Liver (tissue), 8 donors: ENCODE measurements at regions not wholly inside any gene's neighbourhood (a gene's known extent, or its start where the extent isn't known, plus 50 kb on each side); places are given as distances from the start of the nearest gene placed in this dataset.

Experiments used
- DNase-seq: peaks from one replicate; pipeline ENCODE4 v3.0.0-alpha.2; 2017; ENCODE audit warnings: low spot score
- H3K27ac ChIP-seq, 2 donors: one replicate each; pipeline ENCODE4 v1.7.0; 2013; ENCODE audit warnings: inconsistent platforms in 2 of 2, low read length in 2 of 2, control low read depth in 1 of 2, low read depth in 1 of 2, mild to moderate bottlenecking in 1 of 2
- H3K27me3 ChIP-seq, 4 donors: one replicate each; pipeline versions ENCODE4 v1.6.1 to v1.7.0; 2013; ENCODE audit warnings: low read length in 3 of 4, inconsistent platforms in 1 of 4, mild to moderate bottlenecking in 1 of 4, moderate library complexity in 1 of 4; ENCODE audit not compliant: control insufficient read depth in 4 of 4, insufficient read depth in 4 of 4
- H3K36me3 ChIP-seq, 4 donors: one replicate each; pipeline versions ENCODE4 v1.6.1 to v1.7.0; 2013; ENCODE audit warnings: low read length in 3 of 4, mild to moderate bottlenecking in 3 of 4, low read depth in 1 of 4, moderate library complexity in 1 of 4; ENCODE audit not compliant: control insufficient read depth in 4 of 4, insufficient read depth in 3 of 4
- H3K4me1 ChIP-seq, 4 donors: one replicate each; pipeline versions ENCODE4 v1.6.1 to v1.7.0; 2013; ENCODE audit warnings: low read length in 3 of 4, mild to moderate bottlenecking in 3 of 4, moderate library complexity in 1 of 4; ENCODE audit not compliant: control insufficient read depth in 4 of 4, insufficient read depth in 4 of 4
- H3K4me3 ChIP-seq, 3 donors: one replicate each; pipeline versions ENCODE4 v1.6.1 to v1.7.0; 2013; ENCODE audit warnings: low read length in 3 of 3, control low read depth in 1 of 3, low read depth in 1 of 3, mild to moderate bottlenecking in 1 of 3
- H3K9ac ChIP-seq, 2 donors: one replicate each; pipeline ENCODE4 v1.7.0; 2013; ENCODE audit warnings: low read length in 2 of 2, mild to moderate bottlenecking in 2 of 2, moderate library complexity in 2 of 2, control low read depth in 1 of 2, low read depth in 1 of 2
- H3K9me3 ChIP-seq, 4 donors: one replicate each; pipeline versions ENCODE4 v1.6.1 to v1.7.0; 2013; ENCODE audit warnings: low read length in 3 of 4; ENCODE audit not compliant: control insufficient read depth in 4 of 4
- ATF3 ChIP-seq: IDR thresholded peaks from 2 replicates; pipeline ENCODE4 v1.6.1; 2016; ENCODE audit warnings: antibody characterized with exemption
- CTCF ChIP-seq: fragments of 150-350 bp; IDR thresholded peaks from 2 replicates; pipeline ENCODE4 v1.5.1; 2017; ENCODE audit warnings: improper control_type of control experiment, low read depth, low read length; ENCODE audit not compliant: missing input control
- FOXA1 ChIP-seq: IDR thresholded peaks from 2 replicates; pipeline ENCODE4 v1.6.1; 2016; ENCODE audit warnings: antibody characterized with exemption
- GABPA ChIP-seq, 2 donors: IDR thresholded peaks in 1 of 2; conservative IDR thresholded peaks in 1 of 2; 2 replicates each; pipeline ENCODE4 v1.6.1; 2016; ENCODE audit warnings: antibody characterized with exemption in 2 of 2, mild to moderate bottlenecking in 1 of 2, moderate library complexity in 1 of 2
- HNF4G ChIP-seq: IDR thresholded peaks from 2 replicates; pipeline ENCODE4 v1.6.1; 2016; ENCODE audit warnings: antibody characterized with exemption
- MAX ChIP-seq: IDR thresholded peaks from 2 replicates; pipeline ENCODE4 v1.6.1; 2016; ENCODE audit warnings: antibody characterized with exemption
- NR2F2 ChIP-seq: IDR thresholded peaks from 2 replicates; pipeline ENCODE4 v1.6.1; 2016; ENCODE audit warnings: antibody characterized with exemption
- RAD21 ChIP-seq, 2 donors: IDR thresholded peaks; 2 replicates each; pipeline ENCODE4 v1.6.1; 2016; ENCODE audit warnings: antibody characterized with exemption in 2 of 2, mild to moderate bottlenecking in 2 of 2
- REST ChIP-seq: IDR thresholded peaks from 2 replicates; pipeline ENCODE4 v1.6.1; 2016; ENCODE audit warnings: antibody characterized with exemption, mild to moderate bottlenecking
- RXRA ChIP-seq, 2 donors: IDR thresholded peaks; 2 replicates each; pipeline ENCODE4 v1.6.1; 2017 to 2018; ENCODE audit warnings: antibody characterized with exemption in 2 of 2, mild to moderate bottlenecking in 1 of 2
- SP1 ChIP-seq: IDR thresholded peaks from 2 replicates; pipeline ENCODE4 v1.6.1; 2018; ENCODE audit warnings: antibody characterized with exemption, mild to moderate bottlenecking
- TAF1 ChIP-seq: conservative IDR thresholded peaks from 2 replicates; pipeline ENCODE4 v1.6.1; 2016; ENCODE audit warnings: antibody characterized with exemption, mild to moderate bottlenecking
- YY1 ChIP-seq: IDR thresholded peaks from 2 replicates; pipeline ENCODE4 v1.6.1; 2016; ENCODE audit warnings: antibody characterized with exemption, mild to moderate bottlenecking
- ZBTB33 ChIP-seq: IDR thresholded peaks from 2 replicates; pipeline ENCODE4 v1.6.1; 2016; ENCODE audit warnings: antibody characterized with exemption
- WGBS: extraction: QIAGEN DNeasy Blood & Tissue Kit; methylation state at CpG from one replicate; pipeline ENCODE4 v1.1.7; 2013; 5-methylcytosine and 5-hydroxymethylcytosine counted together
- donor health status: healthy.
- donor health status: healthy.
- donor health status: healthy.
- donor health status: healthy.
- donor health status: healthy.

- no peak overlapping the region for H3K27ac ChIP-seq
- H3K9me3 ChIP-seq, result peaks cover 0 to 3% (median 0%) of the 10 kb centered on the region in 4 donors
- no peaks in the 10 kb centered on the region for H3K36me3 ChIP-seq
- TF ChIP-seq FOXA1 (no peak), SP1 (no peak), CTCF (no peak), RXRA (IDR thresholded peaks at IDR 0.05) (no peak), TAF1 (no peak)
- WGBS, result 72% methylated on average over 3 of the region's 3 CpGs
- H3K4me3 ChIP-seq, result no peak overlapping the region
- no peak overlapping the region for H3K9ac ChIP-seq
- H3K27me3 ChIP-seq, result no peaks in the 10 kb centered on the region
- H3K4me1 ChIP-seq, result no peaks in the 10 kb centered on the region
- DNase-seq, result no peak
These were observed 1427.7 kb downstream of the EFNB2 start for GRCh38 chr13:105107781-105108180.

GRCh38 chr13:105105471-105105870 lies 1430.0 kb downstream of the EFNB2 start:
- Histone ChIP-seq H3K4me3 (no peak overlapping the region), H3K9me3 (peaks cover 0 to 3% (median 1%) of the 10 kb centered on the region in 4 donors), H3K27me3 (no peaks in the 10 kb centered on the region), H3K9ac (no peak overlapping the region), H3K36me3 (no peaks in the 10 kb centered on the region), H3K27ac (no peak overlapping the region), H3K4me1 (no peaks in the 10 kb centered on the region)
- WGBS, result 73% methylated on average over 4 of the region's 4 CpGs
- no peak for DNase-seq
- TF ChIP-seq SP1 (no peak), RAD21 (IDR thresholded peaks at IDR 0.05) (no peak), REST (no peak), MAX (no peak), GABPA (IDR thresholded peaks at IDR 0.05 in 1 of 2, conservative IDR thresholded peaks at IDR 0.05 in 1 of 2) (no peak), YY1 (no peak), HNF4G (no peak), NR2F2 (no peak), ZBTB33 (no peak), ATF3 (no peak), CTCF (no peak)
